SW480 (cell line): ENCODE measurements at regions not wholly inside any gene's neighbourhood (a gene's known extent, or its start where the extent isn't known, plus 50 kb on each side); places are given as distances from the start of the nearest gene placed in this dataset.
"Not testable (repeated sequence)": the region's sequence is repeated elsewhere in the genome, so short reads cannot be mapped to it uniquely, and the experiment has no call there.

Source experiments
- DNase-seq: peaks from one replicate; pipeline ENCODE4 v3.0.0-alpha.2; 2016; ENCODE audit warnings: low spot score

GRCh38 chr6:158920311-158920905 lies 79.6 kb downstream of the RSPH3 start:
- DNase-seq, result no peak

GRCh38 chr6:158919865-158920264 lies 80.1 kb downstream of the RSPH3 start:
- DNase-seq, result no peak

- no peak for DNase-seq
Observed at GRCh38 chr6:158916617-158917016, 83.4 kb downstream of the RSPH3 start.

- DNase-seq, result no peak
Observed at GRCh38 chr6:158914923-158915322, 85.1 kb downstream of the RSPH3 start.

GRCh38 chr6:158913580-158913979 lies 86.4 kb downstream of the RSPH3 start:
- DNase-seq, result no peak

- no peak for DNase-seq
Observed at GRCh38 chr6:158912655-158913054, 87.3 kb downstream of the RSPH3 start.

- DNase-seq, result peak; percentile 47
Observed at GRCh38 chr6:158911746-158912480, 88.1 kb downstream of the RSPH3 start.

GRCh38 chr6:158910484-158911440 lies 89.2 kb downstream of the RSPH3 start:
- no peak for DNase-seq

- no peak for DNase-seq
Observed at GRCh38 chr6:158909938-158910337, 90.1 kb downstream of the RSPH3 start.

GRCh38 chr6:158908606-158909005 lies 89.4 kb upstream of the EZR start:
- DNase-seq, result no peak

GRCh38 chr6:158907931-158908330 lies 88.8 kb upstream of the EZR start:
- DNase-seq, result no peak

- no peak for DNase-seq
Observed at GRCh38 chr6:158906926-158907325, 87.8 kb upstream of the EZR start.

GRCh38 chr6:158905277-158905676 lies 86.1 kb upstream of the EZR start:
- no peak for DNase-seq

GRCh38 chr6:158903801-158904200 lies 84.6 kb upstream of the EZR start:
- no peak for DNase-seq

GRCh38 chr6:158900663-158901312 lies 81.6 kb upstream of the EZR start:
- DNase-seq, result no peak

GRCh38 chr6:158897236-158897635 lies 78.1 kb upstream of the EZR start:
- no peak for DNase-seq

GRCh38 chr6:158895661-158896060 lies 76.5 kb upstream of the EZR start:
- no peak for DNase-seq

GRCh38 chr6:158894193-158894592 lies 75.0 kb upstream of the EZR start:
- peak; percentile 26 for DNase-seq

- no peak for DNase-seq
Observed at GRCh38 chr6:158892266-158892665, 73.1 kb upstream of the EZR start.

- DNase-seq, result not testable (repeated sequence)
Observed at GRCh38 chr6:158891560-158891959, 72.4 kb upstream of the EZR start.

- DNase-seq, result not testable (repeated sequence)
Observed at GRCh38 chr6:158888171-158888570, 69.0 kb upstream of the EZR start.

GRCh38 chr6:158886346-158886977 lies 67.3 kb upstream of the EZR start:
- DNase-seq, result not testable (repeated sequence)
